H1 (cell line): ENCODE measurements at regions not wholly inside any gene's neighbourhood (a gene's known extent, or its start where the extent isn't known, plus 50 kb on each side); places are given as distances from the start of the nearest gene placed in this dataset.

Experiments used
- ASH2L ChIP-seq: fragments of 200-600, 300-600 bp; sonication (generic); IDR thresholded peaks from one replicate; pipeline ENCODE4 v1.7.1; 2017; ENCODE audit warnings: low read length
- CHD2 ChIP-seq: IDR thresholded peaks from 2 replicates; pipeline ENCODE4 v1.6.1; 2012; ENCODE audit warnings: low read length, improper control_type of control experiment
- EZH2 ChIP-seq: fragments of 200-600 bp; sonication (generic); IDR thresholded peaks from 2 replicates; pipeline ENCODE4 v1.7.1; 2012; ENCODE audit warnings: low read depth, mild to moderate bottlenecking, moderate library complexity, low read length, inconsistent platforms; ENCODE audit not compliant: severe bottlenecking
- FOSL1 ChIP-seq: IDR thresholded peaks from 2 replicates; pipeline ENCODE4 v1.6.1; 2011; ENCODE audit warnings: mild to moderate bottlenecking, low read depth, low read length, moderate library complexity; ENCODE audit not compliant: insufficient read depth
- JUND ChIP-seq: IDR thresholded peaks from 2 replicates; pipeline ENCODE4 v1.6.1; 2011; ENCODE audit warnings: mild to moderate bottlenecking, improper control_type of control experiment, low read length
- POU5F1 ChIP-seq: IDR thresholded peaks from 2 replicates; pipeline ENCODE4 v1.6.1; 2011; ENCODE audit warnings: low read depth, mild to moderate bottlenecking, low read length, moderate library complexity

DNA sequence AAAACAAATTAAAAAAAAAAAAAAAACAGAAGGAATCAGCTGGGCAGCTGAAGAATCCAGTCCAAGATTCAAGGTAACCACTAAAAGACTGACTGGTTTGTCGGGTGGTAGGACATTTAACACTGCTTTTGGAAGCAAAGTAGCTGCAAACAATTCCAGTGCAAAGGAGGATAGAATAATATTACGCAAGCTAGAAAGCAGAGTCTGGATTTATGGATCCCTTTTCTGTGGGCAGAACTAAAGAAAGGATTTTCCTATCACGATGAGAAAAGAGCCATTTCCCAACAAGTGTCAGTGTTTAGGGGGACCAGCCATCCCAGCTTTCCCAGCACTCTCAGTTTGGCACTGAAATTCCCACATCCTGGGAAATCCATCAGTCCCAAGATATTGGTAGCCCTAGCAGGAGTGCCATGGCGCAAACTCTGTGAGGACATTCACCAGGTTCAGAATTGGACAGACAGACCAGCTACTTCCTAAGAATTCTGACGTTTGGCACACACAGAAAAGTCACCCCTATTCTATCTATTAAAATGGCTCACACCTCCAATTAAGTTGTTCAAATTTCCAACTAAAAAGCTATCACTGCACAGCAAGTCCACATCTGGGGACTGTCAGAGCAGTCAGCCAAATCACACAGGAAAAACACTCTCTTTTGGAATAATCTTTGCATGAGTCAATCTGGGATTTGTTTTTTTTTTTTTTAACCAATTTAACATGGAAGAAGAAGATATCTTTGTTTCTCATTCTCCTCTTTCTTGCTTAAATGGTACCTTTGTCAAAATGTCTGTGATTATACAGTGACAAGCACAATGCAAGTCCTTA is 356.8 kb upstream of the ARID1B start (continued):
- TF ChIP-seq POU5F1, result no peak
- TF ChIP-seq JUND, result no peak
- no peak for TF ChIP-seq ASH2L
- no peak for TF ChIP-seq CHD2
- TF ChIP-seq EZH2, result no peak
- no peak for TF ChIP-seq FOSL1
- TF ChIP-seq, all 59 proteins: peak for 0
